HG03469 (cell line): ENCODE measurements at regions not wholly inside any gene's neighbourhood (a gene's known extent, or its start where the extent isn't known, plus 50 kb on each side); places are given as distances from the start of the nearest gene placed in this dataset.

Experiments used
- ATAC-seq: cut with Tn5 transposase; IDR thresholded peaks from one replicate; pipeline ENCODE4 v1.9.1; 2021; ENCODE audit warnings: mild to moderate bottlenecking, moderate library complexity, moderate number of reproducible peaks; ENCODE audit not compliant: unreplicated experiment

- no peak for ATAC-seq
Observed at GRCh38 chr20:56865055-56865454, 235.9 kb downstream of the TFAP2C start.

- no peak for ATAC-seq
Observed at GRCh38 chr20:56867128-56867527, 238.0 kb downstream of the TFAP2C start.

DNA sequence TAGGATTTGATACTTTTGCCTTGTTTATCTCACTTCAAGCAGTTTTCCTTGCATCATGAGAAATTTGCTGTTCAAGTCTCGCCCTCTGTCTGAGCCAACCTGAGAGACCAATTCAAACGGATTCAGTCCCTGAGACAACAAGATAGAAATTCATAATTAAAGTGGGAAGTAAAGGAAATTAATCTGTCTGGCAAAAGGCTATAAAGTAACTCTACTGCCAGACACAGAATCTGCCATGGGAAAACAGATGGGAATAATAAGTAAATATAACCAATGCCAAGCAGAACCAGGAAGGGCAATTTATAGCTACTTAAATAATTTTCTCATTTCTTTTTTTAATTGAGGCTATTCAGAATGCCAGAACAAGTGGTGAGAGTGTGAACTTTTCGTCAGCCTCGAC is 239.6 kb downstream of the TFAP2C start:
- ATAC-seq = no peak

DNA sequence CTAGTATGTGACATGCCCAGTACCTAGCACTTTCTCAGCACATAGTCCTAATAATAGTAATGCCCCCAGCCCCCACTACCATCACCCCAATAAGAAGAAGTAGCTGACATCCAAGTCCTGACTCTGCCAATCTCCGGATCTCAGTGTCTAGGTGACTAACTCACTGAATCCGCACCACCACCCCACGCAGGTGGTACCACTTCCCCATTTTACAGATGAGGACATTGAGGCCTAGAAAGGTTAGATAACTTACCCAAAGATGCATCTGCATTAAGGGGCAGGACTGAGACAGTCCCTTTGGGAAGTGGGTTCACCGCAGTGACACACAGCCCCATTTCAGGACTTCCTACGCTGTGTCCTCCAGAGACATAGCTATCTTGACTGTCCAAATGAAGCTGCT is 241.2 kb downstream of the TFAP2C start:
- no peak for ATAC-seq

DNA sequence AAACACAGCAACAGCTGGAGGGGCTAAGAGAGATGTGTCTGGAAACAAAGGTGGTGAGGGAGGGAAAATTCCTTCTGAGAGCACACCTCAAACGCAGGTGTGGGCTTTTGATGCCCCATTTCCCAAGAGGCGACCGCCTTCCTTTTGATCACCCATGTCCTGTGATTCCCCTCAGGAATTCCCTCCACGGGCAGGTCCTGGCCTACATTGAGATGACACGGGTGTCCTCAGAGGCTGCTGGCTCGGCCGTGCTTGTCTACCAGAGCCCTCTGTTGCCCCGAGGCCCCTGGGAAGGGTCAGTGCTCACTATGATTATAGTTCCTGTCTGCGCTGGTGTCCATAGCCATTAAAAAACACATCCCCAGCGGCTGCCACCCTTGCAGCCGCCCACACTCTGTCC is 242.6 kb downstream of the TFAP2C start:
- no peak for ATAC-seq

- no peak for ATAC-seq
Observed at GRCh38 chr20:56872620-56873458, 243.7 kb downstream of the TFAP2C start.

GRCh38 chr20:56873836-56874235 is 244.7 kb downstream of the TFAP2C start:
- ATAC-seq = no peak

DNA sequence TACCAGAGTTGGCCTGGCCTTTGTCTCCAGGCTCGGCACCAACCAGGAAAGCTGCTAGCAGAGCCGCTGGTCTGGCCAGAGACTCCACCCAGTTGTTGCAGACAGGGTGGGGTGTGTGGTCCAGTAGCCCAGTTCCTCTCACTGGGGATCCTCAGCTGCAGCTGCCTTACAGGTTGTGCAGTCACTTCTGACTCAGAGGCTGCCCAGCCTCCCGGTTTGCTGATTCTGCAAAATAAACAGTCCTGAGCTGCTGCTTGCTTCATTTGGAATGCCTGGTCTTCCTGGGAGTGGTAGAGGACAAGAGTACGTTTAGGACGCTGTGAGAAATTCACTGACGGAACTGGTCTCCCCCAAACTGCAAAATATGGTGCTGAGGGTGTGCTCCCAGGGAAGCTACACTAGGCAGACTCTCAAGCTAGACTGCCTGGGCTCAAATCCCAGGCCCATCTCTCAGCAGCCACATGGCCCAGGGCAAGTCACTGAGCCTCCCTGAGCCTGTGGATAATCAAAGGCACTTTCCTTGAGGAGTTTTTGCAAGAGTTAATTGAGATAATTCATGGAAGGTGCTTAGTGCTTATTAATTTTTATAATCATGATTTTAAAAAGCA is 246.1 kb downstream of the TFAP2C start:
- no peak for ATAC-seq

DNA sequence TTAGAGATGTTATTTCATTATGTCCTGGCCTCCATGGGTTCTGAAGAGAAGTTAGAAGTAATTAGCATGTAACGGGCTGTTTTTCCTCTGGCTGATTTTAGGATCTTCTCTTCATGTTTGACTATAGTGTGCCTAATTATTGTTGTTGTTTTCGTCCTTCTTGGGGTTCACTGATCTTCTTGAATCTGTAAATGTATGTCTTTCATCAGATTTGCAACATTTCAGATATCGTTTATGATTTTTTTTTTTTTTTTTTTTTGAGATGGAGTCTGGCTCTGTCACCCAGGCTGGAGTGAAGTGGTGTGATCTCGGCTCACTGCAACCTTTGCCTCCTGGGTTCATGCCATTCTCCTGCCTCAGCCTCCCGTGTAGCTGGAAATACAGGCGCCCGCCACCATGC is 246.7 kb downstream of the TFAP2C start:
- no peak for ATAC-seq

DNA sequence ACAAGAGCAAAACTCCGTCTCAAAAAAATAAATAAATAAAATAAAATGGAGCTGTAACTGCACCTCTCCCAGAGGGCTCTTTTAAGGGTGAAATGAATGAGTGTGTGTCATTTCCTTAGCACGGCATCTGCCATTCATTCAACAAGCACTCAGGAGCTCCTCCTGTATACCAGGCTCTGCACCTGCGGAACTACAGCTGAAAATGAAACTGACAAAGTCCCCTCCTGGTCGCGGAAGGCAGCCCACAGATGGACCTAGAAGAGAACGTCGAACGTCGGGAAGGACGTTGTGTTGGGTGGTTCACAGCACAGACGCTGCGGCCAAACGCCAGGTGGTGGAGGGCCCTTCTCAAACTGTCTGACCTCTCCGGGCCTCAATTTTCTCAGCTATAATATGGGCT is 256.4 kb downstream of the TFAP2C start:
- ATAC-seq = no peak

- no peak for ATAC-seq
Observed at GRCh38 chr20:56890011-56890410, 260.9 kb downstream of the TFAP2C start.

DNA sequence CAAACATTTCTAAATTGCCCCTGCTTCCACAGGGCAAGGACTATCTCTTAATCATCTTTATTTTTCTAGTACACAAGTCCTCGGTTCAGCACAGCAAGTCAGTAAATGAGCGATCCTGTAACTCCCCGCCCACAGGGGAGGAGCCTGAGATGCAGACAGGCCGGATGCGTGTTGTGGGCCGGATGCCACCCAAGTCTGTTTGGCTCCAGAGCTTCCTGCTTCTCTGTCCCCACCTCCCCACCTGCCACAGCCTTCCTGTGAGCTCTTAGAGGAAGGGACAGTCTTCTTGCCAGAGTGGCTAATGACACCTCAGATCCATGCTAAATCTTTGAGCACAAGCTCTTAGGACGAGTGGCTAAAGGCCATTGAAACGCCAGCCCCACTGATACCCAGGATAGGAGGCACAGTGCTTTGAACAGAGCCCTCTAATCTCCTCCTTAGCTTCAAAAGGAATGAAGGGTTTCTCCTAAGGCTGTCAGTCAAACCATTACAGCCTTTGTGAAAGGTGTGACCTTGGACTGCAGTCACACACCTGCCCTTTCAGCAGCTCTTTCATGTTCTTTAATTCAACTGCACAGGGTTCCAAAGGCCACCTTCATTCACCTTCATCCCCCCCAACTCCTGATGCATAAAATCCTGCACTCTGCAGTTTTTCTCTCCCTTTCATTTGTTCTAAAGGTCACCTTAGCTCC is 264.3 kb downstream of the TFAP2C start:
- ATAC-seq = no peak

- no peak for ATAC-seq
Observed at GRCh38 chr20:56896447-56896846, 267.3 kb downstream of the TFAP2C start.

GRCh38 chr20:56897318-56897957 is 268.3 kb downstream of the TFAP2C start:
- no peak for ATAC-seq

DNA sequence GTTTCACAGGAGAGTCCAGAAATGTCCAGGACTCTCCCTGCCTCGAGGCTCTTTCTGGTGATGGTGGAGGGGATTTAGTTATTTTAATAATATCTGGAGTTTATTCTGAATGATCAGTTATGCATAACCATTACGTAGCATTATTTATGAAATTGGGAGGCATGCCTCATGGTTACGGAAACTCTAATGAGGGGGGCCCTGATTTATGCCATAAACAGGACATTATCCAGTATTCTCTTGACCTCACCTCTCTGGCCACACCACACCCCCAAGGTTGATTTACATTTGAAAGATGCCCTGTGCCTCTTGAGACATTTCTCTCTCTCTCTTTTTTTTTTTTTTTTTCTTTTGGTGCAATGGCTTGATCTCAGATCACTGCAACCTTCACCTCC is 268.8 kb downstream of the TFAP2C start:
- ATAC-seq = no peak

DNA sequence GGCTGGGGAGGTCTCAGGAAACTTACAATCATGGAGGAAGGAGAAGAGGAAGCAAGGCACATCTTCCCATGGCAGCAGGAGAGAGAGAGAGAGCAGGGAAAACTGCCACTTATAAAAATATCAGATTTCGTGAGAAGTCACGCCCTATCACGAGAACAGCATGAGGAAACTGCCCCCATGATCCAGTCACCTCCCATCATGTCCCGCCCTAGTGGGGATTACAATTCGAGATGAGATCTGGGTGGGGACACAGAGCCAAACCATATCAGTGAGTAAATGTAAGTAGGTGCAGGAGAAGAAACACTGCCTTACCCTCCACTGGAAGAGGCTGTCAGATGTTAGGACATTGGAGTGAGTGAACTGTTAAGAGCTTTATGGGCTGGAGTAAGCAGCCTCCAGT is 270.4 kb downstream of the TFAP2C start:
- ATAC-seq = no peak

DNA sequence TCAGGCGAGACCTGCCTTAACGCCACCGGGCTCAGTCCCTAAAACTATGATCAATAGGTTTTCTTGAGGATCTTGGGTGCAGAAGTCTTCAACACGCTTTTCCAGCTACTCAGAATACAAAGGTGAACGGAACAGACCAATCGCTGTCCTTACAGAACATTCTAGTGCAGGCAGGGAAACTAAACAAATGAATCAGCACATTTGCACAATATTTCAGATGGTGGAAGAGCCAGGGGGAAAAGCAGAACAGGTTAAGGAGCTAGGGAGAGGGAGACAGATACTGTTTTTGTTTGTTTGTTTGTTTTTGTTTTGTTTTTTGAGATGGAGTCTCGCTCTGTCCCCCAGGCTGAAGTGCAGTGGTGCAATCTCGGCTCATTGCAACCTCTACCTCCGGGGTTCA is 271.1 kb downstream of the TFAP2C start:
- no peak for ATAC-seq

DNA sequence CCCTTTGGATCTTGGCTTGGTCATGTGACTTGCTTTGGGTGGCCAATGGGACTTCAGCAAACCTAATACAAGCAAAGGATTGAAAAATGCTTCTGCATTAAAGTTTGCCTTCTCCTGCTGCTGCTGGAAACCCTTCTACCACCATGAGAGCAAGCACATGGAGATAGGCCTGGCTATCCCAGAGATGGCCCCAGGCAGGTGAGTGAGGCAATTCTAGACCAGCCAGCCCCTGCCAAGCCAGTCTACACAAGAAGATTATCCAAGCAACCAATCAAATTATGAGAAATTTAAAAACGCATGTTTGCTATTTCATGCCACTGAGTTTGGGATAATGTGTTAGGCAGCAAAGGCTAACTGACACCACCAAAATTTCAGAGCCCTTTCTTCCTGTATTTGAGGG is 274.3 kb downstream of the TFAP2C start:
- no peak for ATAC-seq

GRCh38 chr20:56903858-56904257 is 274.8 kb downstream of the TFAP2C start:
- ATAC-seq = no peak

- ATAC-seq = no peak
Observed at GRCh38 chr20:56909918-56910714, 281.0 kb downstream of the TFAP2C start.

DNA sequence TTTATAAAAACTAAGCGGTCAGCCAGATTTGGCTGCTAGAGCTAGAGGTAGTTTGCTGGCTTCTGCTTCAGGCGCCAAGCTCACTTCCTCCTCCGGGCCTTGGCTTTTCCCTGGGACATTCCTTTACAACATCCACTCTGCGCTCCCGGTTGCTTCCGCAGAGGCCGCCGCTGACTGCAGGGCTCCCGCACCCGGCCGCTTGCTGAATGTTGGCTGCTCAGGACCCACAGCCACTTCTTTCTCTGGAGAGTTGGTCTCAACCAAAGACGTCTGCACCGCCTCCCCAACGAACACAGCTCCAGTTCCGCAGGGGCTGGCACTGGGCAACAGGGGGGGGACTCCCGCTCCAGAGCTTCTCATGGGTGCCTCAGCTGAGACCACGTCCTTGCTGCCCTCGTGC is 282.8 kb downstream of the TFAP2C start:
- no peak for ATAC-seq
